GM21390 (cell line): ENCODE measurements at regions not wholly inside any gene's neighbourhood (a gene's known extent, or its start where the extent isn't known, plus 50 kb on each side); places are given as distances from the start of the nearest gene placed in this dataset.

ENCODE experiments used
- ATAC-seq: cut with Tn5 transposase; IDR thresholded peaks from one replicate; pipeline ENCODE4 v1.9.1; 2021; ENCODE audit not compliant: unreplicated experiment

GRCh38 chr2:42906557-42907411 is 114.4 kb upstream of the HAAO start:
- ATAC-seq = no peak

GRCh38 chr2:42906111-42906556 is 113.8 kb upstream of the HAAO start:
- ATAC-seq = no peak

GRCh38 chr2:42905341-42906110 is 113.1 kb upstream of the HAAO start:
- ATAC-seq = no peak

- ATAC-seq = no peak
Observed at GRCh38 chr2:42904576-42904876, 112.1 kb upstream of the HAAO start.

GRCh38 chr2:42903821-42904575 is 111.6 kb upstream of the HAAO start:
- no peak for ATAC-seq

GRCh38 chr2:42902939-42903709 is 110.7 kb upstream of the HAAO start:
- no peak for ATAC-seq

- no peak for ATAC-seq
Observed at GRCh38 chr2:42901076-42901640, 108.8 kb upstream of the HAAO start.

GRCh38 chr2:42900289-42900891 is 108.0 kb upstream of the HAAO start:
- ATAC-seq = no peak

GRCh38 chr2:42897358-42897757 is 105.0 kb upstream of the HAAO start:
- no peak for ATAC-seq

GRCh38 chr2:42895791-42896135 is 103.4 kb upstream of the HAAO start:
- ATAC-seq = no peak

GRCh38 chr2:42895134-42895790 is 102.9 kb upstream of the HAAO start:
- no peak for ATAC-seq

GRCh38 chr2:42893047-42893758 is 100.8 kb upstream of the HAAO start:
- no peak for ATAC-seq

GRCh38 chr2:42890791-42891355 is 98.5 kb upstream of the HAAO start:
- no peak for ATAC-seq

GRCh38 chr2:42888321-42889245 is 96.2 kb upstream of the HAAO start:
- ATAC-seq = no peak

- ATAC-seq = no peak
Observed at GRCh38 chr2:42886921-42887320, 94.5 kb upstream of the HAAO start.

GRCh38 chr2:42882756-42883155 is 90.4 kb upstream of the HAAO start:
- no peak for ATAC-seq

GRCh38 chr2:42881732-42882131 is 89.3 kb upstream of the HAAO start:
- ATAC-seq = no peak
